ENCODE measurements at regions not wholly inside any gene's neighbourhood (a gene's known extent, or its start where the extent isn't known, plus 50 kb on each side); places are given as distances from the start of the nearest gene placed in this dataset.

- FAIRE-seq (no peak), DNase-seq (ENCODE audit: insufficient read length, low spot score) (no peak)
- TF ChIP-seq POLR2A (IDR thresholded peaks at IDR 0.05; ENCODE audit: low read depth, low read length) = no peak
Measured at GRCh38 chr6:113170454-113170853, 686.7 kb upstream of the MARCKS start.

DNA sequence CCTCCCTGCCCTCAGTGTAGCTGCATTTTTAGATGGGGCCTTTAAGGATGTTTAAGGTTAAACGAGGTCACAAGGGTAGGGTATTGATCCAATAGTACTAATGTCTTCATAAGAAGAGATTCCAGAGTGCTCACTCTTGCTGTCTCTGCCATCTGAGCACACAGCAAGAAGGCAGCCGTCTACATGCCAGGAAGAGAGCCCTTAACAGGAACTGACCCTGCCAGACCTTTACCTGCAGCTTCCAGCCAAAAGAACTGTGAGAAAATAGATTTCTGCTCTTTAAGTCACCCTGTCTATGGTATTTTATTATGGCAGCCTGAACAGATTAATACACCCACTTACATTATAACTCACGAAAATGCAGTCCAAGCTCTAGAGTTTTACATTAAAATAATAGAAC, 685.3 kb upstream of the MARCKS start:
- TF ChIP-seq POLR2A (IDR thresholded peaks at IDR 0.05; ENCODE audit: low read depth, low read length) = no peak
- DNase-seq (ENCODE audit: insufficient read length, low spot score) = no peak
- no peak for FAIRE-seq

- no peak for TF ChIP-seq POLR2A (IDR thresholded peaks at IDR 0.05; ENCODE audit: low read depth, low read length)
- FAIRE-seq (no peak), DNase-seq (ENCODE audit: insufficient read length, low spot score) (no peak)
Measured at GRCh38 chr6:113172531-113172966, 684.6 kb upstream of the MARCKS start.

DNA sequence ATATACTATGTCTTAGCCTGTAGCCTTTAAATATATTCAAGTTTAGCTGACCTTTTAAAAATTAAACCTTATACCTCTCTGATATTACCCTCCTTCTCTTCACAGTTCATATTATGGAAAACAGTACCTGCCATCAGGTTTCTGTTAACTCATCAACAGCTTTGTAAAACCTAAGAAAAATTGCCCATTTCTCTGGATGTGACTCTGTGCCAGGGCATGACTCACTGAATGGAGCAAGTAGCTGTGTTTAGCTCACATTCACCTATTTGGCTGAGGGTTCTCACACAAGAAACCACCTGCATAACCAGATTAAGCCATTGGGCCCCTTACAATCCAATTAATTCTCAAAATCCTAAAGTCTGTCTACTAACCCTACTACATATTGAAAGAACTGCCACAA, 678.8 kb upstream of the MARCKS start:
- DNase-seq (ENCODE audit: insufficient read length, low spot score) = no peak
- peak; percentile 61 for FAIRE-seq

DNA sequence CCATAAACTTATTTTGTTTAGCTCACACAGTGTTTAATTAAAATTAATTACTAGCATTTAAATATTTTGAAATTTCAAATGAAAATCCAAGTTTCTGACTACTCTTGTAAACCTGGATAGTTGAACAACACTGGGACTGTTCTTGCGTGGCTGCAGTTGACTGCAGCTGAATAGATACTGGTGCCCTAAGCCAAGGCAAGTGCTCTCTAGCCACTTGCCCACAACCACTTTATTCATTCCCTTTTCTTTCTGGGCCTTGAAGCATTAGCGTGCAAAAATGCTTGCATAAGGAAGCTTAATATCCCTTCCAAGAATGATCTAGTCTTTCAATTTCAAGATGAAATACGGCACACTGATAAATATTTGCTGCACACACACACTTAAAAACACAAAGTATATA, 676.0 kb upstream of the MARCKS start:
- TF ChIP-seq POLR2A (IDR thresholded peaks at IDR 0.05; ENCODE audit: low read depth, low read length) = no peak
- no peak for DNase-seq (ENCODE audit: insufficient read length, low spot score)
- no peak for FAIRE-seq

More for the DNA sequence above, 678.8 kb upstream of the MARCKS start:
- no peak for TF ChIP-seq POLR2A (IDR thresholded peaks at IDR 0.05; ENCODE audit: low read depth, low read length)

DNA sequence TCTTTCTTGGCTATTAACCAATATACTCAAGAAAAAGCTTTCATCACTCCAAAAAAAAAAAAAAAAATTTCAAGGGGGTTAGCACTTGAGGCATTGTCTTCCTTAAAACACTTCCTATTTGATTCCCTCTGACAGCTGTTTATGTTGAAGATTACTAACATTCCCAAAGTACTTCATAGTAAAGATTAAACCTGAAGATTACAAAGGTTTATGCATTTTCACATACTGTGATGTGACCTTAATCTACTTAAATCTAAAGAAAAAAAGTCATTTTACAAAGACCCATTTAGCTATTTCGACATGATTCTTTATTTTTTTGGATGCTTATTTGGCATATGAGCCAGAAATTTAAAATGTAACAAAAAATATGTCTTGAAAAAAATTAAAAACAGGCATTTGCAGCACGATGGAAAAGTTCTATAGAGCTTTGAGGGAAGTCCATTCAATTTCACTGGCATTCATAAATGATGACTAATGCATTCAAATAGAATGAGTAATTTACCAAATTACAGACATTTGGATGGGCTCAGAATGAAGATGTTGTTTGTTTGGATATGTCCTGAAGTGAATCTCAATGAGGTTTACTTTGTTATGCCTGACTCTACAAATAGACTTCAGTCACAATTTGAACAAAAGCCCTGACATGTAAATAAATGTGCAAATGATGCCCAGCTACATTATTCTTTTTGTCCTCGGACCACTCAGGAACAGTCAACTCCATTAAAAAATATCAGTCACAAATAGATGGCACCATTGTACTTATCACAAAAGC, 674.6 kb upstream of the MARCKS start:
- TF ChIP-seq POLR2A (IDR thresholded peaks at IDR 0.05; ENCODE audit: low read depth, low read length) = no peak
- FAIRE-seq (peak; percentile 15), DNase-seq (ENCODE audit: insufficient read length, low spot score) (peak; percentile 3)

DNA sequence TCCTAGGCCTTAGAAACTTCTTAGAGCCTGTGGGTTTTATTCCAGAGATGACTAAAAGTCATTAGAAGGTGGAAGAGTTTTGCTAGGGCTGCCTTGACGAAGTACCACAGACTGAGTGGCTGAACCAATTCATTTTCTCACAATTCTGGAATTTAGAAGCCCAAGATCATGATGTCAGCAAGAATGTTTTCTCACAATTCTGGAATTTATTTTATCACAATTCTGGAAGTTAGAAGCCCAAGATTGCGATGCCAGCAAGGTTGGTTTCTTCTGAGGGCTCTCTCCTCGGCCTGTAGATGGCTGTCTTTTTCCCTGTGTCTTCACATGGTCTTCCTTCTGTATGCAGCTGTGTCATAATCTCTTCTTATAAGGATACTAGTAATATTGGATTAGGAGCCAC, 672.9 kb upstream of the MARCKS start:
- DNase-seq (ENCODE audit: insufficient read length, low spot score) (no peak), FAIRE-seq (no peak)
- no peak for TF ChIP-seq POLR2A (IDR thresholded peaks at IDR 0.05; ENCODE audit: low read depth, low read length)

- FAIRE-seq (no peak), DNase-seq (ENCODE audit: insufficient read length, low spot score) (no peak)
Measured at GRCh38 chr6:113184736-113185135, 672.4 kb upstream of the MARCKS start.

GRCh38 chr6:113185299-113185698, 671.8 kb upstream of the MARCKS start:
- TF ChIP-seq POLR2A (IDR thresholded peaks at IDR 0.05; ENCODE audit: low read depth, low read length) = no peak
- FAIRE-seq = no peak
- no peak for DNase-seq (ENCODE audit: insufficient read length, low spot score)

More at GRCh38 chr6:113184736-113185135, 672.4 kb upstream of the MARCKS start:
- TF ChIP-seq POLR2A (IDR thresholded peaks at IDR 0.05; ENCODE audit: low read depth, low read length) = no peak

DNA sequence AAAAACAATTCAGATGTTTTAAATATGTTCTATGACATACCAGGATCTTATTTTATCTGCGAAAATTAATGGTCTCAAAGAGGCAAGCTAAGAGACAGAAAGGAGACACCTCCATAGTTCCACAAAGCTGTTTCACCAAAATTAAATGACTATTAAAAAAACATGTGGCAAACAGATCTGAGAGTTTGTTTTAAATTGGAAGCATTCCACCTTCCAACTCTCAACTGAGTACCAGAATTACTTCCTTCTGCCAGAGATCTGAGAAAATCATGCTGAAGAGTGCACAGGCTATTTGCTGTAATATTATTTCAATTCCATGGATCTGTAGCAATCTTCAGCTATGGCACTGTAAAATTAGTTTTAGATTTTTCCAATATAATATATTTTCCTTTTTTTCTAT, 669.5 kb upstream of the MARCKS start:
- no peak for TF ChIP-seq POLR2A (IDR thresholded peaks at IDR 0.05; ENCODE audit: low read depth, low read length)
- FAIRE-seq = no peak
- no peak for DNase-seq (ENCODE audit: insufficient read length, low spot score)

DNA sequence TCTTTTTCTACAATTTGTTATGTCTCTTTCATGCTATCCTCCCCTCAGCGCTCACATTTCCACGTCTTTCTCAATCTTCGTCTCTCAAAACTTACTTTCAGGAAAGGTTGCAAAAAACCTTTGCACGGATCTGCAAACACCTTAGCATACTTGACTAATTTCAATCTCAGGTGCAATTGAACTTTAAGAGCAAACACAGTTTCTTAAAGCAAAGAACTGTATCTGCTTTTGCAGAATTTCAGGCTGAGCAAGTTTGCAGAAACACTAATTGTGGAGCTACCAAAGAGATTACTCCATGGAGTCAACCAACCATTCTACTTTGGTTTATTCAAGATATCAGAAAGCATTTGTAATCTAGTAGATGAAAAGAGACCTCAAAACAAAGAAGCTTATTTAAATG, 668.2 kb upstream of the MARCKS start:
- no peak for TF ChIP-seq POLR2A (IDR thresholded peaks at IDR 0.05; ENCODE audit: low read depth, low read length)
- FAIRE-seq (no peak), DNase-seq (ENCODE audit: insufficient read length, low spot score) (no peak)

GRCh38 chr6:113190170-113190569, 667.0 kb upstream of the MARCKS start:
- DNase-seq (ENCODE audit: insufficient read length, low spot score) (no peak), FAIRE-seq (no peak)
- TF ChIP-seq POLR2A (IDR thresholded peaks at IDR 0.05; ENCODE audit: low read depth, low read length) = no peak

- no peak for DNase-seq (ENCODE audit: insufficient read length, low spot score)
- TF ChIP-seq POLR2A (IDR thresholded peaks at IDR 0.05; ENCODE audit: low read depth, low read length) = no peak
- no peak for FAIRE-seq
Measured at GRCh38 chr6:113194090-113194489, 663.1 kb upstream of the MARCKS start.

DNA sequence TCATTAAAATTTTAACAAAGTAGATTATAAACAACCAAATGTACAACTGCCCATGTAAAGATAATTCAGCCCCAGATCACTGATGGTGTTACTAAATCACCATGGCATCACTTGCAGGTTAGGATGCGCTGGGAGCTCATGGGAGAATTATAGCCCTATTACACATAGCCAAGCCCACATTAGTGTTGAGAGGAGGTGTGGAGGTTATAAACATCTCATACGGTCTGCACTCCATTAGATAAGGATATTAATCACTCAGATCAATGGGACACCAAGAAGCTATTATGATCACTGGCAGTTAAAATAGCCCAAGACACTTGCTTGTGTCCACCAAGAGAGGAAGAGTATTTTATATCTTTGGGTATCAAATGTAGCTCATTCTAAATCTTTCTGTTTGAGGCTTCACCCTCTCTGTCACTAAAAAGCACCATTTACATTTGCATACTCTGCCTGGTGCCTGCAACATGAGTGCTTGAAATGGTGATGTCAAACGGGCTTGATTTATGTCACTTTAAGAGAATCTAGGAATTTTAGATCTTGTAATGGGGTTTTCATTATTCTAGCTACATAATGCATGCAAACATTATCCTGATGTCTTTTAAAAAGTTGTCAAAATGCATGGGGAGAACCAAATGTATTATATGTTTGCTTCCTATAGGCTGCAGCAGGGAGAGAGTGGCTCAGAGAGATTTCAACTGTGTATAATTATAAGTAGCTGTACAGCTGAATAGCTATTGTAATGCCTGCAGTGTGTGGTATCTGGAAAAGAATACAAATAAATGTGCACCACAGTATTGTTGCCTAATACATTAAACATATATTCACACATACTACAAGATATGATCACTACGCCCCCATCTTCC, 654.1 kb upstream of the MARCKS start:
- DNase-seq (ENCODE audit: insufficient read length, low spot score) = no peak
- no peak for FAIRE-seq
- TF ChIP-seq POLR2A (IDR thresholded peaks at IDR 0.05; ENCODE audit: low read depth, low read length) = no peak

GRCh38 chr6:113203715-113204110, 653.4 kb upstream of the MARCKS start:
- TF ChIP-seq POLR2A (IDR thresholded peaks at IDR 0.05; ENCODE audit: low read depth, low read length) = no peak
- DNase-seq (ENCODE audit: insufficient read length, low spot score) (no peak), FAIRE-seq (no peak)
